Stimulated activated naive CD4-positive, alpha-beta T cell treated with Interleukin-2 at 50 U/mL for 16 hours (primary cell): ENCODE measurements at regions not wholly inside any gene's neighbourhood (a gene's known extent, or its start where the extent isn't known, plus 50 kb on each side); places are given as distances from the start of the nearest gene placed in this dataset.
"Not testable (repeated sequence)": the region's sequence is repeated elsewhere in the genome, so short reads cannot be mapped to it uniquely, and the experiment has no call there.

ENCODE experiments used
- DNase-seq: peaks from one replicate; lab custom pipeline; 2025; lab: John Stamatoyannopoulos, UW

GRCh38 chr5:167281925-167282324, 1009.5 kb upstream of the WWC1 start:
- no peak for DNase-seq

- no peak for DNase-seq
Observed at GRCh38 chr5:167283691-167284090, 1007.8 kb upstream of the WWC1 start.

- DNase-seq = no peak
Observed at GRCh38 chr5:167284222-167284890, 1007.1 kb upstream of the WWC1 start.

GRCh38 chr5:167285591-167285990, 1005.9 kb upstream of the WWC1 start:
- DNase-seq = no peak

GRCh38 chr5:167286891-167287290, 1004.6 kb upstream of the WWC1 start:
- no peak for DNase-seq

GRCh38 chr5:167290478-167290877, 1001.0 kb upstream of the WWC1 start:
- DNase-seq = no peak

- no peak for DNase-seq
Observed at GRCh38 chr5:167294882-167295680, 996.4 kb upstream of the WWC1 start.

GRCh38 chr5:167295681-167296005, 995.8 kb upstream of the WWC1 start:
- no peak for DNase-seq

GRCh38 chr5:167296066-167296465, 995.4 kb upstream of the WWC1 start:
- no peak for DNase-seq

GRCh38 chr5:167296661-167297060, 994.8 kb upstream of the WWC1 start:
- DNase-seq = no peak

- DNase-seq = not testable (repeated sequence)
Observed at GRCh38 chr5:167299861-167300260, 991.6 kb upstream of the WWC1 start.

- DNase-seq = no peak
Observed at GRCh38 chr5:167303582-167303981, 987.9 kb upstream of the WWC1 start.

- no peak for DNase-seq
Observed at GRCh38 chr5:167304834-167305469, 986.5 kb upstream of the WWC1 start.

- no peak for DNase-seq
Observed at GRCh38 chr5:167305591-167306213, 985.7 kb upstream of the WWC1 start.

- no peak for DNase-seq
Observed at GRCh38 chr5:167307042-167307441, 984.4 kb upstream of the WWC1 start.

GRCh38 chr5:167308466-167308865, 983.0 kb upstream of the WWC1 start:
- DNase-seq = no peak

GRCh38 chr5:167309941-167310517, 981.4 kb upstream of the WWC1 start:
- DNase-seq = no peak

GRCh38 chr5:167311340-167311739, 980.1 kb upstream of the WWC1 start:
- no peak for DNase-seq

- no peak for DNase-seq
Observed at GRCh38 chr5:167312225-167312624, 979.2 kb upstream of the WWC1 start.

- no peak for DNase-seq
Observed at GRCh38 chr5:167315762-167316161, 975.7 kb upstream of the WWC1 start.

GRCh38 chr5:167317884-167318283, 973.6 kb upstream of the WWC1 start:
- no peak for DNase-seq

- no peak for DNase-seq
Observed at GRCh38 chr5:167319243-167319642, 972.2 kb upstream of the WWC1 start.
